ENCODE measurements at regions not wholly inside any gene's neighbourhood (a gene's known extent, or its start where the extent isn't known, plus 50 kb on each side); places are given as distances from the start of the nearest gene placed in this dataset.

DNA sequence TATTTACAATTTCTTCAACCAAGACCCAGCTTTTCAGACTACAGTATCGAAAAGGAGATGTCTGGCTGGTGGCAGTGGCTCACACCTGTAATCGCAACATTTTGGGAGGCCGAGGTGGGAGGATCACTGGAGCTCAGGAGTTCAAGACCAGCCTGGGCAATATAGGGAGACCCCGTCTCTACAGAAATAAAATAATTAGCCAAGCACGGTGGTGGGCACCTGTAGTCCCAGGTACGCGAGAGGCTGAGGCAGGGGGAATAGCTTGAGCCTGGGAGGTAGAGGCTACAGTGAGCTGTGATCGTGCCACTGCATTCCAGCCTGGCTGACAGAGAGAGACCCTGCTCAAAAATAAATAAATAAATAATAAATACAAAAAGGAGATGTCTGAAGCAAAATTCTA lies 530.5 kb downstream of the BCL11B start:
- TF ChIP-seq, protein P1, sequence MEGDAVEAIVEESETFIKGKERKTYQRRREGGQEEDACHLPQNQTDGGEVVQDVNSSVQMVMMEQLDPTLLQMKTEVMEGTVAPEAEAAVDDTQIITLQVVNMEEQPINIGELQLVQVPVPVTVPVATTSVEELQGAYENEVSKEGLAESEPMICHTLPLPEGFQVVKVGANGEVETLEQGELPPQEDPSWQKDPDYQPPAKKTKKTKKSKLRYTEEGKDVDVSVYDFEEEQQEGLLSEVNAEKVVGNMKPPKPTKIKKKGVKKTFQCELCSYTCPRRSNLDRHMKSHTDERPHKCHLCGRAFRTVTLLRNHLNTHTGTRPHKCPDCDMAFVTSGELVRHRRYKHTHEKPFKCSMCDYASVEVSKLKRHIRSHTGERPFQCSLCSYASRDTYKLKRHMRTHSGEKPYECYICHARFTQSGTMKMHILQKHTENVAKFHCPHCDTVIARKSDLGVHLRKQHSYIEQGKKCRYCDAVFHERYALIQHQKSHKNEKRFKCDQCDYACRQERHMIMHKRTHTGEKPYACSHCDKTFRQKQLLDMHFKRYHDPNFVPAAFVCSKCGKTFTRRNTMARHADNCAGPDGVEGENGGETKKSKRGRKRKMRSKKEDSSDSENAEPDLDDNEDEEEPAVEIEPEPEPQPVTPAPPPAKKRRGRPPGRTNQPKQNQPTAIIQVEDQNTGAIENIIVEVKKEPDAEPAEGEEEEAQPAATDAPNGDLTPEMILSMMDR (tag by site-specific recombination; IDR thresholded peaks at IDR 0.05) = no peak
- TF ChIP-seq, protein P2, sequence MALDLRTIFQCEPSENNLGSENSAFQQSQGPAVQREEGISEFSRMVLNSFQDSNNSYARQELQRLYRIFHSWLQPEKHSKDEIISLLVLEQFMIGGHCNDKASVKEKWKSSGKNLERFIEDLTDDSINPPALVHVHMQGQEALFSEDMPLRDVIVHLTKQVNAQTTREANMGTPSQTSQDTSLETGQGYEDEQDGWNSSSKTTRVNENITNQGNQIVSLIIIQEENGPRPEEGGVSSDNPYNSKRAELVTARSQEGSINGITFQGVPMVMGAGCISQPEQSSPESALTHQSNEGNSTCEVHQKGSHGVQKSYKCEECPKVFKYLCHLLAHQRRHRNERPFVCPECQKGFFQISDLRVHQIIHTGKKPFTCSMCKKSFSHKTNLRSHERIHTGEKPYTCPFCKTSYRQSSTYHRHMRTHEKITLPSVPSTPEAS (tag by site-specific recombination; IDR thresholded peaks at IDR 0.05) = no peak
- no peak for TF ChIP-seq EGR2 (tag by site-specific recombination; IDR thresholded peaks at IDR 0.05; ENCODE audit: low read depth)
- no peak for TF ChIP-seq MEIS1 (CRISPR knock-in tag; IDR thresholded peaks at IDR 0.05; ENCODE audit: borderline replicate concordance)
- TF ChIP-seq KLF9 (tag by site-specific recombination; IDR thresholded peaks at IDR 0.05; ENCODE audit: low read depth) = no peak
